Medulla oblongata (tissue), 1 donor: ENCODE measurements at regions not wholly inside any gene's neighbourhood (a gene's known extent, or its start where the extent isn't known, plus 50 kb on each side); places are given as distances from the start of the nearest gene placed in this dataset.

Experiments
- DNase-seq: peaks from one replicate; pipeline ENCODE4 v3.0.0-alpha.2; 2015; ENCODE audit errors: extremely low spot score

GRCh38 chr4:60002603-60003337 is 1197.4 kb upstream of the ADGRL3 start:
- DNase-seq = no peak

GRCh38 chr4:60013464-60014184 is 1186.5 kb upstream of the ADGRL3 start:
- no peak for DNase-seq

GRCh38 chr4:60016971-60017370 is 1183.2 kb upstream of the ADGRL3 start:
- DNase-seq = no peak

GRCh38 chr4:60019180-60019579 is 1180.9 kb upstream of the ADGRL3 start:
- DNase-seq = no peak

GRCh38 chr4:60019946-60020345 is 1180.2 kb upstream of the ADGRL3 start:
- DNase-seq = no peak

GRCh38 chr4:60020389-60020788 is 1179.7 kb upstream of the ADGRL3 start:
- DNase-seq = no peak

GRCh38 chr4:60033826-60034225 is 1166.3 kb upstream of the ADGRL3 start:
- no peak for DNase-seq

- no peak for DNase-seq
These were observed 1165.8 kb upstream of the ADGRL3 start for GRCh38 chr4:60034361-60034760.

GRCh38 chr4:60039908-60040307 is 1160.2 kb upstream of the ADGRL3 start:
- DNase-seq = no peak

- DNase-seq = no peak
These were observed 1157.9 kb upstream of the ADGRL3 start for GRCh38 chr4:60042231-60042652.

GRCh38 chr4:60042941-60043340 is 1157.2 kb upstream of the ADGRL3 start:
- no peak for DNase-seq

GRCh38 chr4:60078984-60079383 is 1121.1 kb upstream of the ADGRL3 start:
- DNase-seq = no peak

- DNase-seq = no peak
These were observed 1118.3 kb upstream of the ADGRL3 start for GRCh38 chr4:60081839-60082238.

GRCh38 chr4:60088807-60089486 is 1111.2 kb upstream of the ADGRL3 start:
- DNase-seq = peak; percentile 2

- peak; percentile 4 for DNase-seq
These were observed 1110.4 kb upstream of the ADGRL3 start for GRCh38 chr4:60089546-60090273.

GRCh38 chr4:60096676-60097075 is 1103.5 kb upstream of the ADGRL3 start:
- no peak for DNase-seq

GRCh38 chr4:60116592-60116991 is 1083.5 kb upstream of the ADGRL3 start:
- no peak for DNase-seq

- no peak for DNase-seq
These were observed 1082.3 kb upstream of the ADGRL3 start for GRCh38 chr4:60117726-60118323.

- DNase-seq = no peak
These were observed 1077.3 kb upstream of the ADGRL3 start for GRCh38 chr4:60122820-60123219.

- no peak for DNase-seq
These were observed 1071.2 kb upstream of the ADGRL3 start for GRCh38 chr4:60128888-60129287.

- DNase-seq = no peak
These were observed 1070.4 kb upstream of the ADGRL3 start for GRCh38 chr4:60129740-60130139.

GRCh38 chr4:60133375-60133774 is 1066.8 kb upstream of the ADGRL3 start:
- DNase-seq = no peak
